SK-N-SH treated with all-trans-retinoic acid at 6 μM for 48 hours (cell line): ENCODE measurements at regions not wholly inside any gene's neighbourhood (a gene's known extent, or its start where the extent isn't known, plus 50 kb on each side); places are given as distances from the start of the nearest gene placed in this dataset.

Experiments
- ATAC-seq: fragments of 200-7000 bp; cut with Tn5 transposase; 3 replicates; pipeline ENCODE4 v1.9.1; 2020; ENCODE audit warnings: mild to moderate bottlenecking, moderate library complexity
- ARNTL ChIP-seq: fragments of 450-650 bp; formaldehyde crosslinking; IDR thresholded peaks from 2 replicates; pipeline ENCODE4 v1.5.0; 2020; ENCODE audit warnings: low read depth, mild to moderate bottlenecking, moderate library complexity, borderline replicate concordance
- CREB5 ChIP-seq: fragments of 250-450 bp; sonication (Bioruptor Pico); IDR thresholded peaks from 2 replicates; pipeline ENCODE4 v1.5.1; 2020; ENCODE audit warnings: low read depth, mild to moderate bottlenecking, moderate library complexity
- CSDC2 ChIP-seq: fragments of 250-450 bp; sonication (Bioruptor Pico); IDR thresholded peaks from 2 replicates; pipeline ENCODE4 v1.5.0; 2020; ENCODE audit warnings: mild to moderate bottlenecking, moderate library complexity
- CSRNP3 ChIP-seq: fragments of 250-450 bp; sonication (Bioruptor Pico); IDR thresholded peaks from 2 replicates; pipeline ENCODE4 v1.5.1; 2021; ENCODE audit warnings: mild to moderate bottlenecking, moderate library complexity
- ESRRG ChIP-seq: fragments of 250-450 bp; sonication (Bioruptor Pico); IDR thresholded peaks from 2 replicates; pipeline ENCODE4 v1.6.1; 2021; ENCODE audit warnings: mild to moderate bottlenecking
- GLIS3 ChIP-seq: fragments of 250-450 bp; sonication (Bioruptor Pico); IDR thresholded peaks from 2 replicates; pipeline ENCODE4 v1.5.0; 2020; ENCODE audit warnings: mild to moderate bottlenecking, moderate library complexity
- ISL1 ChIP-seq: fragments of 250-450 bp; sonication (Bioruptor Pico); IDR thresholded peaks from 2 replicates; pipeline ENCODE4 v2.1.2; 2022; ENCODE audit warnings: mild to moderate bottlenecking, moderate library complexity
- OSR1 ChIP-seq: fragments of 250-450 bp; sonication (Bioruptor Pico); IDR thresholded peaks from 2 replicates; pipeline ENCODE4 v1.8.0; 2022; ENCODE audit warnings: moderate library complexity, mild to moderate bottlenecking, inconsistent platforms
- PATZ1 ChIP-seq: fragments of 250-450 bp; sonication (Bioruptor Pico); IDR thresholded peaks from 2 replicates; pipeline ENCODE4 v1.8.0; 2020; ENCODE audit warnings: mild to moderate bottlenecking, moderate library complexity, borderline replicate concordance
- POU6F1 ChIP-seq: fragments of 250-450 bp; sonication (Bioruptor Pico); IDR thresholded peaks from 2 replicates; pipeline ENCODE4 v1.8.0; 2021; ENCODE audit warnings: low read depth, mild to moderate bottlenecking, moderate library complexity, borderline replicate concordance
- PPARA ChIP-seq: fragments of 250-450 bp; sonication (Bioruptor Pico); IDR thresholded peaks from 2 replicates; pipeline ENCODE4 v1.5.0; 2020; ENCODE audit warnings: mild to moderate bottlenecking, borderline replicate concordance
- RARB ChIP-seq: fragments of 250-450 bp; sonication (Bioruptor Pico); IDR thresholded peaks from 2 replicates; pipeline ENCODE4 v1.8.0; 2021; ENCODE audit warnings: mild to moderate bottlenecking, moderate library complexity
- SNAI2 ChIP-seq: fragments of 250-450 bp; sonication (Bioruptor Pico); IDR thresholded peaks from 2 replicates; pipeline ENCODE4 v1.5.0; 2020; ENCODE audit warnings: mild to moderate bottlenecking, moderate library complexity
- TCF4 ChIP-seq: fragments of 250-450 bp; sonication (Bioruptor Pico); IDR thresholded peaks from 2 replicates; pipeline ENCODE4 v1.8.0; 2021; ENCODE audit warnings: mild to moderate bottlenecking, moderate library complexity, borderline replicate concordance
- TOX ChIP-seq: fragments of 250-450 bp; sonication (Bioruptor Pico); IDR thresholded peaks from 2 replicates; pipeline ENCODE4 v1.8.0; 2021; ENCODE audit warnings: mild to moderate bottlenecking, moderate library complexity, borderline replicate concordance
- TSHZ2 ChIP-seq: fragments of 250-450 bp; sonication (Bioruptor Pico); IDR thresholded peaks from 2 replicates; pipeline ENCODE4 v1.5.0; 2020; ENCODE audit warnings: mild to moderate bottlenecking, moderate library complexity
- ZC3H10 ChIP-seq: fragments of 250-450 bp; sonication (Bioruptor Pico); IDR thresholded peaks from 2 replicates; pipeline ENCODE4 v1.5.1; 2021; ENCODE audit warnings: mild to moderate bottlenecking, moderate library complexity
- ZFP3 ChIP-seq: fragments of 250-450 bp; sonication (Bioruptor Pico); IDR thresholded peaks from 2 replicates; pipeline ENCODE4 v1.5.0; 2020; ENCODE audit warnings: mild to moderate bottlenecking, moderate library complexity
- ZNF565 ChIP-seq: fragments of 450-650 bp; formaldehyde crosslinking; conservative IDR thresholded peaks from 2 replicates; pipeline ENCODE4 v1.5.0; 2020; ENCODE audit warnings: low read depth, mild to moderate bottlenecking, moderate library complexity
- ZNF70 ChIP-seq: fragments of 450-650 bp; formaldehyde crosslinking; IDR thresholded peaks from 2 replicates; pipeline ENCODE4 v1.5.0; 2020; ENCODE audit warnings: mild to moderate bottlenecking, moderate library complexity
- ZNF8 ChIP-seq: fragments of 450-650 bp; formaldehyde crosslinking; IDR thresholded peaks from 2 replicates; pipeline ENCODE4 v1.5.0; 2020; ENCODE audit warnings: mild to moderate bottlenecking, moderate library complexity

DNA sequence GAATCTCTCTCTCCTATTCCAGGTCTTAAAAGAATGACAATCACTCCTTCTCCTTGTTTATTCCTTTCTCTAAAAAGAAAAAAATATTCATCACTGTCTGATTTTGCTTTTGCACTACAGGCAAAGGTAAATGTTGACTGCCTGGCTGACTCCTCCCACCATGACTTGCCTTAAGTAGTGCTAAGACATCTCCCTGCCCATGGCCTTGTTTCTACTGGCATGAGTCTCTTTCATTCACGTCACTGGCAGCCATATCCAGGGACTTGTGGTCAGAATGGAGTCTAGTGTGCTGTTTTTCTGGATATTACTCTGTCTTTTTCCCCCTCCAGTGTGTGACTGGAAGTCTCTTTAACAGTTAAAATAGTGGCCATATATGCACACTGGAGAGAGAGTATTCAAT, 522.9 kb upstream of the DAB2 start:
- ATAC-seq, result no peak
- TF ChIP-seq ESRRG (CRISPR knock-in tag) (no peak), SNAI2 (CRISPR knock-in tag) (no peak), RARB (CRISPR knock-in tag) (no peak)

DNA sequence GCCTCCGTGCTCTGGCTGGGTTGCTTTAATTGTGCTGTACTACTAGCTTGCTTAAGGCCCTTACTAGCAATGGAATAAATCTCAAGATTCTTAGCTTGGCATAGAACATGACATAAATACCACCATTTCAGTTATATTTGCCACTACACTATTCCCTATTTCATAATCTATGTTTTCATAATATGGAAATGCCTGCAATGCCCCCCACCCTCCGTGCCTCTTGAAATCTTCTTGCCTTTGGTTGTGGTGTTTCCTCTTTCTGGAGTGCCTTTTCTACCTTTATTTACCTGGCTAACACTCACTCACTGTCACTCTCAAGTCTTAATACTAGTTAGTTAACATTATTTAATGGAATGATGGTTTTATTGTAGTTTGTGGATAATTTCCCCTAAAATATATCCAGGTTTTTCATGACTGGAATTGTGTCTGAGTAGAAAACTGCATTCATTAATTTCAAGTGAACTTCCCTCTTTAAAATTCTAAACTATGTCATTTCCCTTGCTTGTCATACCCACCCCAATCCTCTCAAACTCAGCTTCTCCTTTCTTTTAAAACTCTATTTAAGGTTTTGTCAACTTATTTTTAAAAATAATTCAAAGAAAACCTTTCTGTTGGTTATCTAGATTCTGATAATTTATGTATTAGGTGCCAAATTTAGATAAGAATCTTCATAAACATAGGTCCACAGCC, 521.7 kb upstream of the DAB2 start:
- no peak for TF ChIP-seq TOX (CRISPR knock-in tag)
- TF ChIP-seq GLIS3 (CRISPR knock-in tag), result no peak
- no peak for ATAC-seq

- no peak for TF ChIP-seq PATZ1 (CRISPR knock-in tag)
- TF ChIP-seq TSHZ2 (CRISPR knock-in tag), result no peak
- TF ChIP-seq CSDC2 (CRISPR knock-in tag), result no peak
- TF ChIP-seq CREB5 (CRISPR knock-in tag), result no peak
- no peak for TF ChIP-seq ZNF565 (CRISPR knock-in tag)
- TF ChIP-seq ZC3H10 (CRISPR knock-in tag), result no peak
- TF ChIP-seq ZNF8, result no peak
- TF ChIP-seq ARNTL (CRISPR knock-in tag), result no peak
- no peak for TF ChIP-seq ZFP3
- no peak for TF ChIP-seq PPARA (CRISPR knock-in tag)
- no peak for TF ChIP-seq ZNF70 (CRISPR knock-in tag)
- TF ChIP-seq GLIS3 (CRISPR knock-in tag), result no peak
- no peak for TF ChIP-seq CSRNP3 (CRISPR knock-in tag)
- no peak for TF ChIP-seq OSR1 (CRISPR knock-in tag)
- TF ChIP-seq POU6F1 (CRISPR knock-in tag), result no peak
- TF ChIP-seq SNAI2 (CRISPR knock-in tag), result no peak
- no peak for TF ChIP-seq ESRRG (CRISPR knock-in tag)
- TF ChIP-seq ISL1 (CRISPR knock-in tag), result no peak
- no peak for TF ChIP-seq RARB (CRISPR knock-in tag)
- no peak for TF ChIP-seq TCF4 (CRISPR knock-in tag)
- ATAC-seq, result no peak
Measured at GRCh38 chr5:39945870-39946269, 521.1 kb upstream of the DAB2 start.
